OCI-LY3 (cell line): ENCODE measurements at regions not wholly inside any gene's neighbourhood (a gene's known extent, or its start where the extent isn't known, plus 50 kb on each side); places are given as distances from the start of the nearest gene placed in this dataset.

Experiments used
- CTCF ChIP-seq: fragments of 200-600, 300-600 bp; sonication (generic); IDR thresholded peaks from 2 replicates; pipeline ENCODE4 v1.5.1; 2014; ENCODE audit warnings: antibody characterized with exemption, low read length, low read depth
- EZH2phosphoT487 ChIP-seq: fragments of 200-600 bp; shearing (Covaris generic); IDR thresholded peaks from 2 replicates; pipeline ENCODE4 v1.6.1; 2018; ENCODE audit warnings: antibody characterized with exemption, mixed run types, low read depth

- no peak for TF ChIP-seq CTCF
- no peak for TF ChIP-seq EZH2phosphoT487
Observed at GRCh38 chr5:84727708-84728107, 343.0 kb upstream of the EDIL3 start.
